NOMO-1 treated with DMSO at 0.1 percent for 48 hours (cell line): ENCODE measurements at regions not wholly inside any gene's neighbourhood (a gene's known extent, or its start where the extent isn't known, plus 50 kb on each side); places are given as distances from the start of the nearest gene placed in this dataset.
"Not testable (repeated sequence)": the region's sequence is repeated elsewhere in the genome, so short reads cannot be mapped to it uniquely, and the experiment has no call there.

Source experiments
- DNase-seq: peaks from one replicate; lab custom pipeline; 2025; ENCODE audit not compliant: unreplicated experiment; lab: John Stamatoyannopoulos, UW

DNA sequence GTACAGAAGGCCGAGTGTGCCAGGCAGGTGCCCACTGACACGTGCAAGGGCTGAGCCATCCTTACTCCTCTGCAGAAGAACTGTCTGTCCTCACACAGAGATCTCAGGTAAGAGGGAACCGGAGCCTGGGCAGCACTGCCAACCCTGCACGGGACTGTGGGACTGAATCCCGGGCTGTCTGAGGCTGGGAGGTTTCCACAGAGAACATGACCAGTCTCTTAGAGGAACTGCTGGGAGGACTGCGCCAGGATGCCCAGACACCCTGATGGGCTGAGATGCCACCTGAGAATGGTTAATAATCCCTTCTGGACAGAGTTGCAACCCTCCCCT, 302.9 kb upstream of the SFSWAP start:
- no peak for DNase-seq

- no peak for DNase-seq
Measured at GRCh38 chr12:131408484-131408883, 302.4 kb upstream of the SFSWAP start.

DNA sequence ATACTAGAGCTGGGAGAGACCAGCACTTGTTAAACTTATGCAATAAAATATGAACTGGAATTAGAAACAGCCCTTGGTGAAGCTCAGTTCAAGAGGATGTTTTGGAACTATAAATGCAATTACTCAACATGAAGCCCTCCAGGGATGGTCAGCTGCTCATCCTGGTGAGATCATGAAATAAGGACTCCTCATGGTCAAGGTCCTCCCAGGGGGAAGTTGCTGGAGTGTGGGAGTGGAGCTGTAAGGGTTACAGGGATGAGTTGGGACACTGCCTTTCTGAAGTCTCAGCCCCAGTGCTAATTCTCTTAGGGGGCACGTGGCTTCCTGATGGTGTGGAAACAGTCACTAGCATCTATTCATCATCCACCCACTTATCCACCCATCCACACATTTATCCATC, 301.7 kb upstream of the SFSWAP start:
- DNase-seq = no peak

DNA sequence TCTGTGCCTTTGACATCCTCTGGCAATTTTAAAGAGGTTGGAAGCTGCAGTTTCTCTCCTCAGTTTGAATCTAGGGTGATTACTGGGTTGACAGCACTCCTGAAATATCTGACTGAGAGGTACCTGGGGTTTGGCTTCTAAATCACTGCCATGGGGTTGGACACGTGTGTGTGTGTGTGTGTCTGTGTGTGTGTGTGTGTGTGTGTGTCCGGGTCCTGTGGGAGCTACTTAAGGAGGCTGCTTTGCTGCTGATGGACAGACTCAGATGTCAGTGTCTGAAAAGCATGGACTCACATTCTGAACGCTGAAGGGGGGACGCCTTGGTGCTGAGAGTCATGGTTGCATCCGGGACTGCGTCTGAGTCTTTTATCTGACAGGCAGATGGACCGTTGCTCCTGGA, 299.1 kb upstream of the SFSWAP start:
- DNase-seq = not testable (repeated sequence)

- no peak for DNase-seq
Measured at GRCh38 chr12:131413006-131413405, 297.9 kb upstream of the SFSWAP start.

GRCh38 chr12:131413471-131413870, 297.4 kb upstream of the SFSWAP start:
- no peak for DNase-seq

- DNase-seq = not testable (repeated sequence)
Measured at GRCh38 chr12:131414155-131414922, 296.6 kb upstream of the SFSWAP start.

- no peak for DNase-seq
Measured at GRCh38 chr12:131415781-131416180, 295.1 kb upstream of the SFSWAP start.

DNA sequence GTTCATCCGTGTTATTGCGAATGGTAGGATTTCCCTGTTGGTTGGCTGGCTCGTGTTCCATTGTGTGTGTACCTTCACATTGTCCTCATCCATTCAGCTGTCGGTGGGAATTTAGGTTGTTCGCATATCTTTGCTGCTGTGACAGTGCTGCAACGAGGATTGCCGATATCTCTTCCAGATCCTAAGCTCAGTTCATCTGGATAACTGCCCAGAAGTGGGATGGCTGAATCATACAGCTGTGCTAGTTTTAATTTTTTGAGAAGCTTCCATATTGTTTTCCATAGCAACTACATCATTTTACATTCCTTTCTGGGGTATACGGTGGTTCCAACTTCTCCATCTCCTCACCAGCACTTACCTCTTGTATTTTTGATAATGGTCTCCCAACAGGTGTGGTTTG, 292.8 kb upstream of the SFSWAP start:
- DNase-seq = no peak

- no peak for DNase-seq
Measured at GRCh38 chr12:131418884-131419283, 292.0 kb upstream of the SFSWAP start.

DNA sequence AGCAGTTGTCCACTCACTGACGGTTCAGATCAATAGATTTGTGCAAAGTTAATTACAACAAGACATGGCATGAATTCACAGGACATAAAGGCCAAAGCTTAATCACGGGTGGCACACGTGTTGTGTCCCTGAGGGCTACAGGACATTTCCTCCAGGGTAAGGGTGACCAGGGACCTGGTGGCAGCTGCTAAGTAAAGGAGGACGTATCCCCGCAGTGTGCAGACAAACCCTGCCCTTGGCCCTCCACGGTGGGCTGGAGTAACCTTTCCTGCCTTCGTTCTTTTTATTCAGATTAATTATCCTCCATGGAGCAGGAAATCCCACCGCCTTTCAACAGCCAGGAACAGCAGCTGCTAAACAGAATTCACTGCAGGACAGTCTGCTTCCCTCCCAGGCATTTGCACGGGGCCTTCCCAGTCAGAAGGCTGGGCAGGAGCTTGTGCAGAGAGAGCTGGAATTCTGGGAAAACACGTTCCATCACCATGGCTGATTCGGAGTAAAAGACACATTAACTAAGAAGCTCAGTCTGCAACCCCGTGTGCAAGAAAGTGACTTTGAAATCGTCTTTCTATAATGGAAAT, 289.9 kb upstream of the SFSWAP start:
- no peak for DNase-seq

DNA sequence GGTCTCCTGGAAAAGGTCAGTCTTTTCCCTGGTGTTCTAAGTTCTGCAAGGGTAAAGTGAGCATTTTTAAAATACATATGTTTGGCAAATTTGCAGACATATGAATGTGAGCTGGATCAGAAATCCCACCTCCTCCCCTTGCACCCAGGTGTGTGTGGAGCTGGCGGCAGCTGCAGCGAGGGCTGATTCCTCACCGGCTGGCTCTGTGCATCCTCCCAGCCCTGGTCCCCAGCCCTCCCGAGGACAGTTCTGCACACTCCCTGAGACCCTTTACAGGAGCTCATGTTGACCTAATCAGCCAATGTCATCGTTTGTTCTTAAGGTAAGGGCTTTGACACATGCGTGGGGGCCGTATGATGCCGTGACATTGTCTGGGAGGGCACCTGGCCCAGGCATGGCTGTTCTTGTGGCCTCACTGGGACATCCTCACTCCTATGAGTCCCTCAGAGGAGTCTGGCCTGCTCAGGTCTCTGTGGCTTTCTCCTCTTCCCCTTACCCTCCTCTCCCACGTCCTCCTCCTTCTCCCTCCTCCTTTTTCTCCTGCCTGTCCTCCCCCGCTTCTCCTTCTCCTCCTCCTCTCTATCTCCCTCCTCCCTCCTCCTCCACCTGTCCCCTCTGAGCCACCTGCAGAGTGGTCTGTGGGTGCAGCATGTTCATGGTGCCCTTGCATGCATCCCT, 289.2 kb upstream of the SFSWAP start:
- no peak for DNase-seq

DNA sequence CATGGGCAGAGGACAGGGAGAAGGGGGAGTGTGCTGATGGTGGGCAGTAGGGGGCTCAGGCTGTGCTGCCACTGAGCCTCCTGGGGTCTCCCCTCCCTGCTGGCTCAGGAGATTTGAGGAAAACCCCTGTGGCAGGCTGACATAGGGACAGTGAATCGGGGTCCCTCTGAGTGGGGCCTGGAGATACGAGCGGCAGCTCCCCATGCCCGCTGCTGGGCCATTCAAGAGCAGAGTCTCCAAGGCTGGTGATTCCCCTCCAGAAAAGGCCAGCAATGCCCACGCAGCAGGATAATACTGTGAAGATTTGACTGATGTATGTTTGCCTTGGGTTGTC, 288.7 kb upstream of the SFSWAP start:
- DNase-seq = no peak

DNA sequence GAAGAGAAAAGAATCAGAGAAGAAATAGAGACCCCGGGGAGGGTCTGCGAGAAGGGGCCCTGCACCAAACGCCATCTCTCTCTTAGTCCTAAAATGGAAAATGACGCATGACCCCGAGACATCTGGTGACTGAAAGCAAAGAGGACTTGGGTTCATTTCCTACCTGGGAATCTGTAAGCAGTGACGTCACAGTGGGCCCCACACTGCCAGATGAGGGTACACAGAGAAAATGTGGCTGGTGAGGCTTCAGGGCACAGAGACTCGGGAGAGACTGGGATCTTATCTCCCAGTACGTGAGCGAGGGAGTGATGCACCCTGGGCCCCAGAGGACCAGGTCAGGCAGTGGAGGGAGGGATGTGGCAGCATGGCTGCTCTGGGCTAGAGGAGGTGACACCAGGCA, 288.1 kb upstream of the SFSWAP start:
- DNase-seq = no peak

DNA sequence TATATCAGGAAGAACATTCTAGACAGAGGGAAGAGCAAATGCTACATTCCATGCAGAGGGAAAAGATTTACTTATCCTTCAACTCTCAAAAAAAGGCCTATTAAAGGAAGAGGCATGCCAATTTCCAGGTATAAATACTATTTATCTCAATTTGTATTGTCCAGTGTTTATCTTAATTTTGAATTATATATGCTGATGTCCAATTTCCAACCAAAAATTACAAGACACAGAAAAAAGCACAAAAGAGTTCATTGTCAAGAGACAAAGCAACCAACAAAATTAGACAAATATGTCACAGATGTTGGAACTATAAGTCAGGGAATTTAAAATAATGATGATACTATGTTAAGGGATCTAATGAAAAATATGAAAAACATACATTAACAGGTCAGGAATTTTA, 286.6 kb upstream of the SFSWAP start:
- no peak for DNase-seq

GRCh38 chr12:131425112-131426075, 285.5 kb upstream of the SFSWAP start:
- DNase-seq = no peak

DNA sequence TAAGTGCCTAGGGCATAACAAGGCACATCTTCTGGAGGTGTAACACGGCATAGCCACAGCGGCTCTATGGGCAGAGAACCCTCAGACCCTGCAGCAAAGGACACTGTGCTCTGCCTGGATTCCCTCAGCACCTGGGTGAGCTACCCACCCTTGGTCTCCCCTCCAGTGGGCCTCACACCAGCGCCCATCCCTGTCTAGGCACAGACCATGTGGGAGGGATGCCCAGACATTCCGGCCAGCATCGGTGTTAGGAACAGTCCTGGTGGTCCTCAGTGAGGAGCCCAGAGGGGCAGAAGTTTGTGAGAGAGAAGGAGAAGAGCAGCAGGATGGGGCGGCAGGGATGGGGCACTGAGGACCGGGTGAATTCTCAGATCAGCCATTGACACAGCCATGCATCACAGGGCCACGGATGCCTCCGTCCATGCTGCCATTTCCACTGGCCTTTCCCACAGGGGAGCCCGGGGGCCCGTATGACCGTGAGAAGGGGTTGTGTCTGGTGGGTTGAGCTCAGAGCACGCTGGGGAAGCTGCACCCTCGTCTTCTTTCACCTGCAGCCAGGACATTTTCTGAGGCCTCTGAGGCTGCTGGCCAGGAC, 282.7 kb upstream of the SFSWAP start:
- no peak for DNase-seq

DNA sequence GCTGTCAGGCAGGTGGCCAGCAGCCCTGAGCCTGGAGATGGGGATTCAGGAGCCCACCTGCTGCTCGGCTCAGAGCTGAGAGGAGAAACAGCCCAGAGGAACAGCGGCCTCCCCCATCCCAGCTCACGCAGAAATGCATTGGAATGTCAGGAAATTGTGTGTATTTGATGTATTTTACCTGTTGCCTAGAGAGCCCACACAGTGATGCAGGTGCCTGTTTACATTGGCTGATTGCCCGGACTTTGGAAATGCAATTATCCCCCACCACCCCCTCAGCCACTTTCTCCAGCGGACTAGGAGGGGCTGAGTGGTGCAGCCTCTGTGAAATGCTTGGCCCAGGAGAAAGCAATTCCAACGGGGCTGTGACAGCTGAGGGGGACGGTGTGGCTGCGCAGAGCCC, 281.7 kb upstream of the SFSWAP start:
- DNase-seq = not testable (repeated sequence)

DNA sequence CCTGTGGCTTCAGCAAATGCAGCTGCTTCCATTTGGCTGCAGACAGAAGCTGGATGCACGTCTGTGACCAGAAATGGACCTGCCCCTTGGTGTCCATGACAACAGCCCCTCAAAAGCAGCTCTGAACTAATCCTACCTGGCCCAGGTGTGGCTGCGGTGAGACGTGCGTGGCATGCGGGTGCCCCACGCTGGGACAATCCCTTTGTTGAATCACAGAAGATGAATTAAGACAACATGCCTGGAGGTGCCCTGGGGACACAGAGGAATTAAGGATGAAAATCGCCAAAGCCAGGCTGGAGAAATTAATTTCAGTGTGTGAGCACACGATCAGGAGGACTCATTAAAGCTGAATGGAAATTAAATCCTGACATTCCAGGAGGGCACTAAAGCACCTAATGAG, 281.2 kb upstream of the SFSWAP start:
- DNase-seq = not testable (repeated sequence)

- DNase-seq = no peak
Measured at GRCh38 chr12:131430158-131430742, 280.6 kb upstream of the SFSWAP start.
